ENCODE measurements at regions not wholly inside any gene's neighbourhood (a gene's known extent, or its start where the extent isn't known, plus 50 kb on each side); places are given as distances from the start of the nearest gene placed in this dataset.
A peak's percentile ranks its signal among the peaks of the same experiment; 100 is the strongest.
"Not testable (repeated sequence)": the region's sequence is repeated elsewhere in the genome, so short reads cannot be mapped to it uniquely, and the experiment has no call there.

DNA sequence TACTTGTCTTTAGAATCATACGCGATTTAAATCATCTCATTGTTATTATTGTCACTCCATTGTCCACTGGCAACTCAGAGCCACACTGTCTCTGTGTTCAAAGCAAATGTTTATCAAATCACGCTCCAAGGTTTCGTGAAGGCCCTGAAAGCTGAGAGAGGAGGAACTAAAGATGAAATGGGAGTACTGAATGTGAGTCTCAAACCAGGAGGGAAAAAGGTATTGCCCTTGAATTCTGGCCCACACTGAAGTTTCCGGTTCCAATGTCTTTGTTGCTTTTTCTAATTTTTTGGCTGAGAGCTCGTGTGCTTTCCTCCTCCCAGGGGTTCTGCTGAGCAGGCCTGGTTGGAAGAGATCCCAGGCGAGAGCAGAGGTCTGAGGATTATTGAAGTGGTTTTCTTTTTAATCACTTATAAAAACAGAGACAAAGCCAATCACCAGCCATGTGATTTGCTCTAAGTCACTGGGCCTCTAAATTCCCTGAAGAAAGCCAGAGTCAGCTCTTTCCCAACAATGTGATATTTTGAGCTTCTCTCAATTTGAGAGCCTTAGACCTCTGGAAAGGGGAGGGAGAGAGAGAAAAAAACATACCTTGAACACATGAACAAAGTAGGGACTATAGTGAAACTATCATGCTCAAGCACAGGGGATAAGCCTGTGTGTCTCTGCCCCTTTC lies 420.8 kb upstream of the GRAMD2B start:
- no peaks in the 10 kb centered on the region for H3K36me3 ChIP-seq (ENCODE audit: control insufficient read depth in 2 of 2, insufficient read depth in 2 of 2, low read length in 1 of 2)
- H3K27ac ChIP-seq (ENCODE audit: low read depth in 2 of 2, low read length in 1 of 2): peak overlapping the region; percentile 37 to 54
- no peaks in the 10 kb centered on the region for H3K4me1 ChIP-seq (ENCODE audit: control insufficient read depth in 2 of 2, insufficient read depth in 2 of 2, low read length in 1 of 2)
- 24 to 42% methylated on average over 7 of the region's 7 CpGs for WGBS, 2 donors
- no peak overlapping the region for H3K4me3 ChIP-seq (ENCODE audit: low read depth in 1 of 2, low read length in 2 of 2)
- no peaks in the 10 kb centered on the region for H3K9me3 ChIP-seq (ENCODE audit: control insufficient read depth in 2 of 2, insufficient read depth in 1 of 2, low read depth in 1 of 2, low read length in 1 of 2)
- no peaks in the 10 kb centered on the region for H3K27me3 ChIP-seq (ENCODE audit: control insufficient read depth in 1 of 2, insufficient read depth in 2 of 2, low read length in 2 of 2)

DNA sequence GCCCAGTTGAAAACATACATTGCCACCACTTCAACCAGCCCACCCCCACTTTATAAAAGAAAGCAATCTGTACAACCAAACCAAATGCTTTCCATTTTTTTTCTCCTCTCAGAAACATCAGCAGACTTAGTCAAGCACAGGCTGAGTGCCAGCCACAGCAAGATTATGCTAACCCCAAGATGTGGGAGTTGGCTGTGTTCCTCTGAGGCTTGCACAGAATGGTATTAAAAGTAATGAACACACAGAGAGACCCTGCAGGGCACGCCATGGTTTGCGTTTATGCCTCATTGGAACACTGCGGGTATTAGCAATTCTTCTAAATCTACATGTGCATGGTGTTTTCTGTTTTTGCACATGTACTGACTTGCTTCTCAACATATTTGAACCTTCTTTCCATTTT lies 419.9 kb upstream of the GRAMD2B start:
- Histone ChIP-seq H3K4me3 (ENCODE audit: low read depth in 1 of 2, low read length in 2 of 2) (no peak overlapping the region), H3K9me3 (ENCODE audit: control insufficient read depth in 2 of 2, insufficient read depth in 1 of 2, low read depth in 1 of 2, low read length in 1 of 2) (no peaks in the 10 kb centered on the region), H3K36me3 (ENCODE audit: control insufficient read depth in 2 of 2, insufficient read depth in 2 of 2, low read length in 1 of 2) (no peaks in the 10 kb centered on the region), H3K27ac (ENCODE audit: low read depth in 2 of 2, low read length in 1 of 2) (no peak overlapping the region), H3K4me1 (ENCODE audit: control insufficient read depth in 2 of 2, insufficient read depth in 2 of 2, low read length in 1 of 2) (no peaks in the 10 kb centered on the region), H3K27me3 (ENCODE audit: control insufficient read depth in 1 of 2, insufficient read depth in 2 of 2, low read length in 2 of 2) (no peaks in the 10 kb centered on the region)
- WGBS, 2 donors: 42 to 60% methylated on average over 3 of the region's 3 CpGs

DNA sequence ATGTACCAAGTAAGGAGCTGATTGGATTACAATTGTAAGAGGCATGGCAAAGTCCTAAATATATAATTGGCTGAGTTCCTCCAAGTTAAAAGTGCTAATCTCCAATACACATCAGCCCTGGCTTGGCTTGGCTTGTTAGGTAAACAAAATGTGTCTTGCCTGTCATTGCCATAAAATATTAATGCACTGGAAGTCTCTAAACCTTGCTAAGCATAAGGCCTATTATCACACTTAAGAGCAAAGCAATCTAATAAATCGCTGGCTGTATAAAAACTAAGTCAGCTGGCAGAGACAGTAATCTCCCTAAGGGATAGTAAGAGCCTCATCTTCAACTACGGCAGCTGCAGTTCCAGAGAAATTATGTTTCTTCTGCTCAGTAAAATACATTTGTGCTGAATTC lies 418.6 kb upstream of the GRAMD2B start:
- H3K4me1 ChIP-seq (ENCODE audit: control insufficient read depth in 2 of 2, insufficient read depth in 2 of 2, low read length in 1 of 2): no peaks in the 10 kb centered on the region
- H3K27me3 ChIP-seq (ENCODE audit: control insufficient read depth in 1 of 2, insufficient read depth in 2 of 2, low read length in 2 of 2): no peaks in the 10 kb centered on the region
- H3K4me3 ChIP-seq (ENCODE audit: low read depth in 1 of 2, low read length in 2 of 2): no peak overlapping the region
- H3K27ac ChIP-seq (ENCODE audit: low read depth in 2 of 2, low read length in 1 of 2): no peak overlapping the region
- no peaks in the 10 kb centered on the region for H3K36me3 ChIP-seq (ENCODE audit: control insufficient read depth in 2 of 2, insufficient read depth in 2 of 2, low read length in 1 of 2)
- WGBS, 2 donors: 29 to 36% methylated on average over 2 of the region's 2 CpGs
- H3K9me3 ChIP-seq (ENCODE audit: control insufficient read depth in 2 of 2, insufficient read depth in 1 of 2, low read depth in 1 of 2, low read length in 1 of 2): no peaks in the 10 kb centered on the region

DNA sequence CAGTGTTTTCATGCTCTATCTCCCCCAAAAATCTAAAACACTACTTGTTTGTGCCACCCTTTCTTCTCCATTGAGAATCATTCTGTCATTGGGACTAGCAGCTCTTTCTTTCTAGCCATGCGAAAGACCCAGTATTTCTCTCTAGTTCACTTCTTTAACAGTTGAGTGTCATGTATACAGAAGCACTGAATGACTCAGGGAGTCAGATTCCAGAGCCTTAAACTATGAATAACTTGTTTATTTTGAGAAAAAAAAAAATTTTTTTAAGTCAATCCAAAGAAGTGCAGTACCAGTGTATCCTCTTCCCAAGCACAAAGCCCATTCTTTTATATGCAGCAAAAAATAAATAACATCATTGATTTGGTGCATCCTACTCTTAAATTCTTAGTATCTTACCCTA lies 415.4 kb upstream of the GRAMD2B start:
- 85 to 96% methylated on average over 1 of the region's 1 CpG for WGBS, 2 donors

DNA sequence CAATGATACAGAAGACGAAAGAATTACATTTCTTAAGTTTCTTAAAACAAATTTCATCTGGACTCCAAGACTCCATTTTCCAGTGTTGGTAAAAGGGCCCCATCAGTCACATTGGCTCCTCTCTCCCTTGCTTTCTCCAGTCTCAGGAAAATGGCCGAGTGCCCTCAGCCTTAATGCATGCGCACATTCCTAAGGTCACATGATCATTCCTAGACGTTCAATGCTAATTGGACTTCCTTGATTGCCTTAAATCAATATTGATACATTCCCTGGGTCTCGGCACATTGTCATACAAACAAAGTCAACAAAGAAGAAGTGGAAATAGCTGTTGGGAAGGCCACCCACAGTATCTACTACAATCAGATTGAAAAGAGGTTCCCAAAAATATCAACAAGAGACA lies 413.6 kb upstream of the GRAMD2B start:
- Histone ChIP-seq H3K4me3 (ENCODE audit: low read depth in 1 of 2, low read length in 2 of 2) (no peak overlapping the region), H3K4me1 (ENCODE audit: control insufficient read depth in 2 of 2, insufficient read depth in 2 of 2, low read length in 1 of 2) (no peaks in the 10 kb centered on the region), H3K9me3 (ENCODE audit: control insufficient read depth in 2 of 2, insufficient read depth in 1 of 2, low read depth in 1 of 2, low read length in 1 of 2) (no peaks in the 10 kb centered on the region), H3K27ac (ENCODE audit: low read depth in 2 of 2, low read length in 1 of 2) (no peak overlapping the region), H3K36me3 (ENCODE audit: control insufficient read depth in 2 of 2, insufficient read depth in 2 of 2, low read length in 1 of 2) (no peaks in the 10 kb centered on the region), H3K27me3 (ENCODE audit: control insufficient read depth in 1 of 2, insufficient read depth in 2 of 2, low read length in 2 of 2) (no peaks in the 10 kb centered on the region)
- 68 to 76% methylated on average over 5 of the region's 5 CpGs for WGBS, 2 donors

More for the DNA sequence above, 415.4 kb upstream of the GRAMD2B start:
- H3K27me3 ChIP-seq (ENCODE audit: control insufficient read depth in 1 of 2, insufficient read depth in 2 of 2, low read length in 2 of 2): no peaks in the 10 kb centered on the region
- H3K36me3 ChIP-seq (ENCODE audit: control insufficient read depth in 2 of 2, insufficient read depth in 2 of 2, low read length in 1 of 2): no peaks in the 10 kb centered on the region
- H3K9me3 ChIP-seq (ENCODE audit: control insufficient read depth in 2 of 2, insufficient read depth in 1 of 2, low read depth in 1 of 2, low read length in 1 of 2): no peaks in the 10 kb centered on the region
- no peak overlapping the region for H3K27ac ChIP-seq (ENCODE audit: low read depth in 2 of 2, low read length in 1 of 2)
- no peaks in the 10 kb centered on the region for H3K4me1 ChIP-seq (ENCODE audit: control insufficient read depth in 2 of 2, insufficient read depth in 2 of 2, low read length in 1 of 2)
- H3K4me3 ChIP-seq (ENCODE audit: low read depth in 1 of 2, low read length in 2 of 2): no peak overlapping the region

DNA sequence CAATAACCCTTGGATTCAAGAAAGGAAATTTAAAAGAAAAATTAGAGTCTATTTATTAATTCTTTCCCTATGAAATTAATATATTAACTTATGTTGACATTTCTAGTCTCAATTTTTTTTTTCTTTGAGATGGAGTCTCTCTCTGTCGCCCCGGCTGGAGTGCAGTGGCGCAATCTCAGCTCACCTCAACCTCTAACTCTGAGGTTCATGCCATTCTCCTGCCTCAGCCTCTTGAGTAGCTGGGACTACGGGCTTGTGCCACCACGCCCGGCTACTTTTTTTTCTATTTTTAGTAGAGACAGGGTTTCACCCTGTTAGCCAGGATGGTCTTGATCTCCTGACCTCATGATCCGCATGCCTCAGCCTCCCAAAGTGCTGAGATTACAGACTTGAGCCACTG lies 411.7 kb upstream of the GRAMD2B start:
- not testable (repeated sequence) for H3K4me1 ChIP-seq (ENCODE audit: control insufficient read depth in 2 of 2, insufficient read depth in 2 of 2, low read length in 1 of 2); H3K9me3 ChIP-seq (ENCODE audit: control insufficient read depth in 2 of 2, insufficient read depth in 1 of 2, low read depth in 1 of 2, low read length in 1 of 2); H3K27ac ChIP-seq (ENCODE audit: low read depth in 2 of 2, low read length in 1 of 2); H3K36me3 ChIP-seq (ENCODE audit: control insufficient read depth in 2 of 2, insufficient read depth in 2 of 2, low read length in 1 of 2); H3K4me3 ChIP-seq (ENCODE audit: low read depth in 1 of 2, low read length in 2 of 2); H3K27me3 ChIP-seq (ENCODE audit: control insufficient read depth in 1 of 2, insufficient read depth in 2 of 2, low read length in 2 of 2)
- 93 to 97% methylated on average over 7 of the region's 7 CpGs for WGBS, 2 donors

DNA sequence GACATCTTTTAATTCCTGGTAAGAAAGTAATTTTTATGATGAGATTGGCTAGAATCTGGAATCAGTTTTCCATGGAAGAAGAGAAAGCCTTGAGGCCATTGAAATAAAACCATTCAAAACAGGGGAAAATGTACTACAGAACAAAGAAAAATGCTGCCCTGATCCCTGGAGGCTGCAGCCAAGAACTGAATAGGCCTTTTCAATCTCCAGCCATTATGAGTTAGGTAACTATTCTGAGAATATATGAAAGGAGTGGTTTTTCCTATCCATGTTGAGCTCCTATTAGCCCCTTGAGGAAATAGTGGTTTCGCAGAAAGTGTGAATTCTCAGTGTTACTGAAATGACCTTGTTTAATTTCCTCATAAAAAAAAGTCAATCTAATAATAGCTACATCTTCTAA lies 408.5 kb upstream of the GRAMD2B start:
- H3K4me1 ChIP-seq (ENCODE audit: control insufficient read depth in 2 of 2, insufficient read depth in 2 of 2, low read length in 1 of 2): no peaks in the 10 kb centered on the region
- H3K27ac ChIP-seq (ENCODE audit: low read depth in 2 of 2, low read length in 1 of 2): no peak overlapping the region
- H3K9me3 ChIP-seq (ENCODE audit: control insufficient read depth in 2 of 2, insufficient read depth in 1 of 2, low read depth in 1 of 2, low read length in 1 of 2): no peaks in the 10 kb centered on the region
- H3K36me3 ChIP-seq (ENCODE audit: control insufficient read depth in 2 of 2, insufficient read depth in 2 of 2, low read length in 1 of 2): no peaks in the 10 kb centered on the region
- no peak overlapping the region for H3K4me3 ChIP-seq (ENCODE audit: low read depth in 1 of 2, low read length in 2 of 2)
- H3K27me3 ChIP-seq (ENCODE audit: control insufficient read depth in 1 of 2, insufficient read depth in 2 of 2, low read length in 2 of 2): no peaks in the 10 kb centered on the region
- WGBS, 2 donors: 80 to 85% methylated on average over 1 of the region's 1 CpG

DNA sequence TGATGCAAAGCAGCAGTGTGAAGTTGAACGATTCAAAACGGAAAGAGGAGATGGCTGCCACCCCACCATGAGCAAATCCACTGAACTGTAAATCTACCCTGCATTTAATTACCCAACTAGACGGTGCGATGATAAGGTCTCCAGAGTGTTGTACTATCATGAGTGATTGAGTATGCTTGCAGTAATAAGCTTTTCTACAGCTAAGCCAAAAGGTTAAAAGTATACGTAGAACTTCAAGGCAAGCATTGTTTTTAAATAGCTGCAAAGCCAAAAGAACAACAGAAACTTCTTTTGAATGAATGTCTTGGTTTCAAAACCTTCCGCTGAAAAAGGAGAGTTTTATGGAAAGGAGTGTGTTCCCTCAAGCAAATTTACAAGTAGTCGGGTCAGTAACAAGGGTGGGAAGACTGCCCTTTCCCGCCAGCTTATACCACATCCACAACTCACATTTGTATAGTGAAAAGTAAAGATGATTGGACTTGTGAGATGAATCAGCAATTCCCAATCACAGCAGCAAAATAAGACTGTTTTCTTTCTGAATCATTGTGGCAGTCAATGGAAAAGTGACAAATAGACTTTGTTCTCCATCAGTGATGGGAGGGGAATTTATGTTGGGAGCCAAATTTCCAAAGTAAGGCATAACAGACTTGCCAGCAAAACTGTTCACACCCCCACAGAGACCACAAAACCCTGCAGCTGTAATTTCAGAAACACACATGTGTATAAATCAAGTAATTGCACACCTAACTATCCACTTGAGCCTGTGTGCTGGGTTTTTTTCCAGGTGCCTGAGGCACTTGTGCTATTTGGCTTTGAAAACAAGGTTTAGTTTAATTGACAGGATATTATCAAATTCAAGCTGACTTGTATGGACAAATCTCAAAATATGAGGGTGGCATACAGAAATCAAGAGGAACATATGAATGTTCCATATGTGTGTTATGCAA lies 407.7 kb upstream of the GRAMD2B start:
- WGBS, 2 donors: 35 to 46% methylated on average over 7 to 8 of the region's 8 CpGs
- Histone ChIP-seq H3K27me3 (ENCODE audit: control insufficient read depth in 1 of 2, insufficient read depth in 2 of 2, low read length in 2 of 2) (no peaks in the 10 kb centered on the region), H3K4me3 (ENCODE audit: low read depth in 1 of 2, low read length in 2 of 2) (no peak overlapping the region), H3K27ac (ENCODE audit: low read depth in 2 of 2, low read length in 1 of 2) (no peak overlapping the region), H3K4me1 (ENCODE audit: control insufficient read depth in 2 of 2, insufficient read depth in 2 of 2, low read length in 1 of 2) (no peaks in the 10 kb centered on the region), H3K36me3 (ENCODE audit: control insufficient read depth in 2 of 2, insufficient read depth in 2 of 2, low read length in 1 of 2) (no peaks in the 10 kb centered on the region), H3K9me3 (ENCODE audit: control insufficient read depth in 2 of 2, insufficient read depth in 1 of 2, low read depth in 1 of 2, low read length in 1 of 2) (no peaks in the 10 kb centered on the region)

DNA sequence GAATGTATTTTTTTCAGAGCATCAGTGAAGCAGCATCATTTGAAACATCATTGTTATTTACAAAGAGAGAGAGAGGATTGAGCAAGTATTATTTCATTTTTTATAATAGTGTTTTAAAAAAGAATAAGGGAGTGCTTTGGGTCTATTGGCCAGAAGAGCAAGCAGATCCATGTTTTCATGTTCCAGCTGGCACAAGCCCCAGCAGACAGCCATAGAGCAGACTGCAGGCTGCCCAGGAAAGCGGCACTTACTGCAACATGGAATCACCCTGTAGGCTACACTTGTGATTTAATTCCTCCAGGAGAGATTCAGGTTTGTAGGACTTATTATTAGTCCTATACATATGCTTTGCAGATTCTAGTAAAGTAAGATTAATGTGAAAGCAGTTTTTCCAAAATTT lies 407.0 kb upstream of the GRAMD2B start:
- Histone ChIP-seq H3K9me3 (ENCODE audit: control insufficient read depth in 2 of 2, insufficient read depth in 1 of 2, low read depth in 1 of 2, low read length in 1 of 2) (no peaks in the 10 kb centered on the region), H3K27ac (ENCODE audit: low read depth in 2 of 2, low read length in 1 of 2) (no peak overlapping the region), H3K4me3 (ENCODE audit: low read depth in 1 of 2, low read length in 2 of 2) (no peak overlapping the region), H3K27me3 (ENCODE audit: control insufficient read depth in 1 of 2, insufficient read depth in 2 of 2, low read length in 2 of 2) (no peaks in the 10 kb centered on the region), H3K4me1 (ENCODE audit: control insufficient read depth in 2 of 2, insufficient read depth in 2 of 2, low read length in 1 of 2) (no peaks in the 10 kb centered on the region), H3K36me3 (ENCODE audit: control insufficient read depth in 2 of 2, insufficient read depth in 2 of 2, low read length in 1 of 2) (no peaks in the 10 kb centered on the region)
- 28 to 67% methylated on average over 1 of the region's 1 CpG for WGBS, 2 donors

Measured in esophagus (tissue), 2 donors.